GM19455 (cell line): ENCODE measurements at regions not wholly inside any gene's neighbourhood (a gene's known extent, or its start where the extent isn't known, plus 50 kb on each side); places are given as distances from the start of the nearest gene placed in this dataset.

Experiments
- ATAC-seq: cut with Tn5 transposase; IDR thresholded peaks from one replicate; pipeline ENCODE4 v1.9.1; 2021; ENCODE audit not compliant: unreplicated experiment

DNA sequence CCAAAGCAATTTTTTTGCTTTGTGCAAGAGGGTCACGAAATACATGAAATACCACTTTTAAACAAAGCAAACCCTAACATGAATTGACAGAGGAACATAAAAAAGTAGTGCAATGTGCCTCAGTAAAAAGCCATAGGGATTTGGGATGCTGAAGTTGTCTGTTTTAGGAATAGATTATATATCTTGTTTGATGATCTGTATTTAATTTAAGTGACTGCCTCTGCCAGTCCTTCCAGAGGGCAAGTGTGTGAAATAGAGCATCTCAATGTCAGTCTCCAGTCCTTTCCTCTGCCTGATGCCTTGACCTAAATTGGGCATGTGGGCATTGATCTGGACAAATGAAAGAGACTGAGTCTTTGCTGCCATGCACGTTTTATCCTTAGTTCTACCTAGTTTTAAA, 222.8 kb downstream of the PTPRC start:
- ATAC-seq = no peak

DNA sequence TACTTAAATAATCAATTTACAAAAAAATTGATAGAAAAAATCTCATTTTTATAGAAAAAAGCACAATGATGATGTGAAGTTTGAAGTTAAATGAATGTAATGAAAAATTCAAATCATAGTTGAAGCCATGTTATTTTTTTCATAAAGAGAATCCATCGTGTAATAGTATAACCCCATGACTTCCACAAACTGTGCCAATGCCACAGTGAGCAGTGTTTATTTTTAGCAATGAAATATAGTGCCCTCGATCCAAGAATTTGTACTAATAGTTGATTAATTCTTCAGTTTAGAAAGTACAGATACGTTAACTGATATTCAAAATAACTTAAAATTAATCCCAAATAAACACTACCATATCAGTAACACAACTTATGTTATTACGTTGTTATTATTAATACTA, 225.9 kb downstream of the PTPRC start:
- ATAC-seq = no peak

DNA sequence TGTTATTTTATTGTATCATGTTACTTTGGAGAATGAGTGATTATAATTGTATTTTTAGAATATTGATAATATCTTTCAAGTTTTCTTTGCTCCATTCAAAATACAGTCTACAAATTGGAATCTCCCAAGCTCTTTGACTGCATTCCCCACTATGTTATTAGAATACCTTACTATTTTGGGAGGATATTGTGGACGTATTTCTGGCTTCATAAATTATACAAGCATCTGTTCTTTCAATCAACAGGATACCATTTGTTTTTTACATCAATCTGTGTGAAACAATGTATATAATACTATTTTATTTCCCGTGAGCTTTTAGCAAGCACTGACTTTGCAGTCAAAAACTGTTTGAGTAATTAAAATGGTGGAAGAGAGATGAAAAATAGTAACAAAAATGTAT, 226.5 kb downstream of the PTPRC start:
- no peak for ATAC-seq

DNA sequence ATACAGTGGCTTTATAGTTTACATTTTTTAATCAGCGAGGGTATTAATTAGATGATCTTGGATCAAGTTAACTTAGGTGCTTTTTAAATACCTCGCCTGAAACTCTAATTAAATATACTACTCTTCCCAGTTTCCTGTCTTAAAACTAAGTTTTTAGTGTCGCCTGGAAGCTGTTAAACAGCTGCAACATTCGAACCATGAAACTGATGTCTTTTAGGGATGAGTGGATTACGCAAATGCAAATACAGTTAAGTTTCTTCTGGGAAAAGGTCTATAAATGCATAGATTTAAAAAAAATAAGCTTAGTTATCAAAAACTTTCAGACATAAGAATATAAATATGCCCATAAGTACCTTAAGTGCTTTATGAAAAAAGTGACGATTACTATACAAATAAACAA, 228.3 kb downstream of the PTPRC start:
- no peak for ATAC-seq

DNA sequence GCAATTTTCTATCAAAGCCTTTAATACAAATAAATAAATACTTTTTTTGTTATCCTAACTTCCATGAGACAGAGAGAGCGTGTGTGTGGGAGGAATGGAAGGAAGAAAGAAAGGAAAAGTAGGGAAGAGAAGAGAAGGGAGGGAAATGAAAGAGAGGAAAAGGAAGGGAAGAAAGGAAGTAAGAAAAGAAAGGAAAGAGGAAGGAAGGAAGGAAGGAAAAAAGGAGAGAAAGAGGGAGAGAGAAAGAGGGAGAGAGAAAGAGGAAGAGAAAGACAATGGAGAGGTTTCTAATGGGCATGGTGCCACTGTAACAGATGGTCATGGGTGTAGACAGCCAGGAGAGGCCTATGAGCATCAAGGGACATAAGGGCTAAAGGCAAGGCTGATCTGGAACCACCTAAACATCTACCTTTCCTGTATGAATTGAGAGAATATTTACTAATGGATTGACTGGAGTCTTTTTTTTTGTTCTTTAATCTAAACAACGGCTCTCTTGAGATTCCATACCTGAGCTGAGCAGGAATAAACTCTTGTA, 234.9 kb downstream of the PTPRC start:
- ATAC-seq = no peak

DNA sequence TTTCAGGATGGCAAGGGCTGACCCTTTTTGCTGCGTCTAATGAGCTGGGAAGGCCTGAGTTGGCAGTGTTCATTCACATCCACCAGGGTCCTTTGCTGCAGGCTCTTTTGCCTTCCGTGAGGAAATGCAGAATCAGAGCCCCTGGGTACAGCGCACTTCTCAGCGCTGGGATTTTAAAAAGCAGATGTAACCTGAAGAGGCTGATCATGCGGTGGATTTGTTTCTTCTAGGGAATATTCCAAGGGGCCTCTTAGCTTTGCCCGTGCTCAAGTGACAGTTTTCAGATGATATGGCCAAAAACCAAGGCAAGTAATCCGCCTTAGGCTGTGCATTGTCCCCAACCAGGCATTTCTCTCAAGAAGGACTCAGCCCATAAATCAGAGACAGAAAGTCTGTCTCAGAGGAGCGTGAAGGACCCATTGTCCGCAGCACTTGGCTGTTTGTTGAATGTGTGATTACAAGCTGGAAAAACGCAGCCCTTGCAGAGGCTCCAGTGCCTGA, 237.6 kb downstream of the PTPRC start:
- ATAC-seq = no peak

DNA sequence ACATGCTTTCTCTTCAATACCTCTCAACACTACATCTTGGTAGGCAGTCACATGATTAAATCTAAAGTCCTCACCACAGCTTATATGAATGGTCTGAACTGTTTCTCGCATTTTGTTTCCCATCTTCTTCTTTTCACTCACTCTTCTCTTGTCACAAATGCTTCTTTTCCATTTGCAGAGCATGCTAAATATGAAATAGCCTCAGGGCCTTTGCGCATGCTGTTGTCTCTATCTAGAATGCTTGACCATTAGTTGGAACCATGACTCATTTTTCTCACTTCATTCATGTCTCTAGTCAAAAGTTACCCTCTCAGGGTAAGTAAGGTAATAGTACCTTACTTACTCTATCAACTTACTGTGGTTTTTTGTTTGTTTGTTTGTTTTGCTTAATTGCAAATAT, 239.7 kb downstream of the PTPRC start:
- no peak for ATAC-seq

DNA sequence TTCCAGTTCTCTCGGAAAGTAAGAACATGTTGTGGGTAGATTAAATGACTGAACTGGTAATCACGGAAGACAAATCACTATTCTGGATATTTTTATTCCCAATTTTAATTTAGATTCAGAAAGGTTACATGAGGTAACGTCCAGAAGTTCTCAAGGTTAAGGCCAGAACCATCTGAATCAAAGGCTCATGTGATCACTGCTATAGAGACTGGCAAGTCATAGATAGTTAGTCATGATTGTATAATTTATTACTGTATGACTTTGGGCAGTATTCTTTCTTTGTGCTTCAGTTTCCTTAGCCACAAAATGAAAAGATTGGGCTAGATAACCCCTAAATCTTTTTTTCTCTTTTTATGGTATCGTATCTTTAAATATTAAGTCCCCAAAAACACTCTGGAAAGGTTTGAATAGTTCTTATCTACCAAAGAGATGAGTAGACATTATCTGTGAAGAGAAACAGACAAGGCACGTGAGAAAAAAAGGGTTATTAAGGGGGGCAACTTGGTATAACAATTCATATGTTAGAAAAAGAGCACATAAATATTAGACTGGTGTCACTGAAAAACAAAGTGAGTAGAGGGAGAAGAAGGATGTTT, 241.0 kb downstream of the PTPRC start:
- ATAC-seq = no peak

DNA sequence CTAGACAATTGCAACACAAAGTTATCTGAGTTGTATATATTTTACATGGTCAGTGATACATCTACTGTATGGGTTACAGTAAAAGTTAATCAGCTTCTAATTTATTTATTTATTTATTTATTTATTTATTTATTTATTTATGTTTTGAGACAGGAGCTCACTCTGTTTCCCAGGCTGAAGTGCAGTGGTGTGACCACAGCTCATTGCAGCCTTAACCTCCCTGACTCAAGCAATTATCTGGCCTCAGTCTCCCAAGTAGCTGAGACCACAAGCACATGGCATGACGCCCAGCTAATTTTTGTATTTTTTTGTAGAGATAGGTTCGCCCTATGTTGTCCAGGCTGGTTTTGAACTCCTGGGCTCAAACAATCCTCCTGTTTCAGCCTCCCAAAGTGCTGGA, 241.6 kb downstream of the PTPRC start:
- no peak for ATAC-seq

DNA sequence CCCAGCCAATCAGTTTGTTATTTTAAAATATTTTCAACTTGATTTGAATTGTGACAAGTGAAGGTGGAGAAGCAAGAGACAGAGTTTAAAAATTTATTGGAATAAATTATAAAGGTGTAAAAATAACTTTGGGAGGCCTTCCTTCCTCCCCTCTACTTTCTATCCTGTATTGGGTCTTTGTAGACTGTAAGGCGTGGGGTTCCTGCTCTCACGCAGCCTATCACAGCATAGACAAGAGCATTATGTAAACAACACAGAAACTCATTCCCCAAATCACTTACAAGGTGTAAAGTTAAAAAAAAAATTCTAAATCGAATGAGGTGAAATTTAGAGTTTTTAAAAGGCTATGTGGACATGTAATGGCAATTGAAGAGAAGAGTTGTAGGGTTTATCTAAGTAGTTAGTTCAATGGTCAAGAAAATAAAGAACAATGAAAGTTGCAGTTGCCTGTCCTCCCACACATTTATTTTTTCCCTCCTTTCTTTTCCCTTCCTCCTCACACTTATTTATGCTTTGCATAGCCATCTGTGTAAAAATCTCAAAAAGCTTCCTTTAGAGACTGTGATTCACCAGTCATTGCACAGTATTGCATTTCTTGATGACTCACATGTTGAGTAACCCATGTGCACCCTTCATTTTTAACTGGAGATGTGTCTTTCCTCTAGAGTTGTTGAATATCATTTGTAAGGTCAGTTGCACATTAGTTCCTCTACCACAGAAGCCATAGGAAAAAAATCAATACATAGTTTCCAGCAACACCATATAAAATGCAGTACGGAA, 242.2 kb downstream of the PTPRC start:
- no peak for ATAC-seq

DNA sequence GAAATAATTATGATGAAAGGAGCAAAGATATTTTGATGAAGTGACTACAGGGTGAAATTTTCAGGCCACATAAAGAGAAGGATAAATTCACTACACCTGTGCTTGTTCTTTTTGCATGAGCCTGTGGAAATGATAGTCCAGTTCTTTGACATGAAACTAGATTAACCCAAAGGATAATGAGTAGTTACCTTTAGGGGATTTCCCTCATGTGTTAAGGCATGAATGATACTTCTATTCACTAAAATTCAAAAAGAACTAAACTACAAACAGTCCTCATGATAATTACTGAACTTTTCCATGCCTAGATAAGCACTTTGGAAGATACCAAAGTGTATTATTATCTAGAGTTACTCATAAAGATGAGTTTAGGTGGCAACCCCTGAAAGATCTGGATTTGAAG, 244.3 kb downstream of the PTPRC start:
- no peak for ATAC-seq

DNA sequence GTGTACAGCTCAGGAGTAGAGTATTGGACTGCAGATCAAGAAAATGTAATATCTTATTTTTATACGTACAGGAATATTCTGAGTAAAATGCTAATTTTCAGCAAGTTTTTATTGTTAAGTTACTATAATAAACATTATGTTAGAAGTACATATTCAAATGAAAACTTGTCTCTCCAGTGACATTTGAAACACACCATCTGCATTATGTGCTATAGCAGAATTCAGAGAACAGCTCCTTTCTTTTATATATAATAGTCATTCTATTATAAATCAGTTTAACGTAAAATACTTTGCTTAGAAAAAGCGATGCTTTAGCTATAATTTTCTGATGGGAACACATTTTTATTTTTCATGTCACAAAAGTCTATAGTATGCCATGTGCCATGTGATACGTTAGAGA, 249.0 kb downstream of the PTPRC start:
- ATAC-seq = no peak

DNA sequence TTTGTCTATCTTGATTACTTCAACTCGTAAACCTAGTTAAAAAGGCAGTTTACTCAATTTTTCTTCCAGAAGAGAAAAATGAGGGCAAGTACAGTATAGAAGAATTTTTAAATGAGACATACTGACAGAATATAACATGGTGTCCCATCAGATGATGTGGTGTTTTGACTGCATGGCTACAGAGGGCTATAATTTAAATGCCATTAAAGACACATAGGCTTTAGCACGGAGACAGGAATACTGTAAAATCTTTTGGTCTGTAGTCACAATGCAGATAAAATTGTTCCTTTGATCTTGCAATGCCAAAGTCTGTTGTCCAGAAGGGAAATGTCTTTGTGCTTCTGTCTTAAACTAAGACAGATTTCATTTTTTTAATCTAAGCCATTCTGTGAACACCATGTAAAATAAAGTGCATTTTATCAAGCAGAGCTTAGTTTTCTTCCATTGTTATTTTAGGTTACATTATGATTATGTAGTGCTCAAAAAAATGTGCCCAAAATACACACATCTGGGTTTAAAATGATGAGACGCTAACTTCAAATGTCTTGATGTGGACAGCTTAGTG, 249.6 kb downstream of the PTPRC start:
- no peak for ATAC-seq

DNA sequence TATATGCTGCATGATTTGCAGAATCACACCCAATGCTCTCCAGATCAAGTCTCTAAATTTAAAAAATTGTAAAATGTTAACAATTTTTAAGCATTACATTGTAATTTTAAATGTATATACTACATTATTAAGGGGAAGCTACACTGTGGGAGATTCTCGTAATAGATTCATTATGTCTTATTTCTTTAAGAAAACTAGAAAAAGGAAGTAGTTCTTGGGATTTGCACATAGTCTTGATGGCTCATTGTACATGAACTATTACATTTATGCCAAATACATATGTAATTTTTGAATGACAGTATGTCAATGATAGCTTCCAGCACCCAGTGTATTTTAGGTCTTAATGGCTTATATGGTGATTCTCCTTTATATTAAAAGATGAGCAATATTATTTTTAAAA, 250.3 kb downstream of the PTPRC start:
- no peak for ATAC-seq

DNA sequence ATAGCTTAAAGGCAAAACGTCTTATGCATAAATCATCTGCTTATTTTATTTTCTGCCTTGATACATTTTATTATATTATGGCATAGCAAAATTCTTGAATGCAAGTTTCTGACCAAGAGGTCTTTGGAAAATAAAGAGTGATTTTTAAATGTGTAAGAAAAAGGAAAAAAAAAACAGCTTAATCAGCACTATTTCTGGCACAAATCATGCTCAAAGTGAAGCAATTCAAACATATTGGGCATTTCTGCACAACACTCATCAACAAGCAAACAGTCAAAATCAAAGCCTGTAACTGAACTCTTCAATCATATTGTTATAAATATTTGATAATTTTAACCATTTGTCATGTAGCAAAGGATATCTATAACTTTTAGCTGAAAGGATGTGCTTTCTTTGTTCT, 250.9 kb downstream of the PTPRC start:
- no peak for ATAC-seq

DNA sequence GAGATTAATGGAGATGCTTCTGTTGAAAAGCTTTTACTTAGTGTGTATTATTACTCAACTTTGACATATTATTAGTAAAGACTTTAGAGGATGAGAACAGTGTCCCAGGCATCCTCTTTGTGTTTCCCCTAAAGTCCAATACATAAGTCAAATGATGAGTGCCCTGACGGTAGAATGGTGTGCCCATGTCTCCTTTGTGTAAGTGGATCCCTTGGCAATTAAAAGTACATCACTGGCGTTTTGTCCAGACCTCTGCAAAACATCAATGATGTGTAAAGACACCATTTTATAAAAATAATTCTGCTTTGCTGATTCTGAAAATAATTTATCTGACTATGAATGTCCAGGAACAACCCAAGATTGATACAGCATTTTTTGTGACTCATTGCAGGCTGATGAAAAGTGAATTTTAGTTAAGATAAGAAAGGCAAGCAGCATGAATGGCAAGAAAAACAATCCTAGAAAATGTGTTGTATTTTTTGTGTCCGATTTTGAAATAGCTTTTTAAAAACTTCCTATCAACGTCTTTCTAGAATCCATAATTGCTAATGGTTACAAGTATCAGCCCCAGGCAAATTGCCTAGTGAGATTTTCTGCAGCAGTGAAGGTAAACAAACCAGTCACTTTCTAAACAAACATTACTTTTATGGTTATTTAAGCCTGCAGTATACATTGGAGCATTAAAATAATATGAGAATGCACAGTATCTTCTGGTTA, 251.5 kb downstream of the PTPRC start:
- no peak for ATAC-seq

DNA sequence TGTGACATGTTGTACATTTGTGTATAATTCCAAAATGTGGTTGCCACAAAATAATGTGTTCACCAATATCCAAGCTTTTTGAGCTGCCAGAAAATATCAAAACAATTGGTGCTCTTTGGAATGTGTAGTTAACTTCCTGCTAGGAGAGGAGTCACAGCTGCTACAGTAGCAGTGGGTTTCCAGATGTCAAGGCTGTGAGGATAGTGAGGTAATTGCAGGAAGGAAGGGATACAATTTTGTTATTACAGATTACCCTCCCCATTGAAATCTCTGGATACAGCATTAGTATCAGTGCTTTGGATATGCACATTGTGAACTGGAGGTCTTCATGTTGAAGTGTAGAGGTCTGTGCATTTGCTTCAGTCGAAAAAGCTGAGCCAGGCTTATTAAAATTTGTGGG, 253.2 kb downstream of the PTPRC start:
- ATAC-seq = no peak

DNA sequence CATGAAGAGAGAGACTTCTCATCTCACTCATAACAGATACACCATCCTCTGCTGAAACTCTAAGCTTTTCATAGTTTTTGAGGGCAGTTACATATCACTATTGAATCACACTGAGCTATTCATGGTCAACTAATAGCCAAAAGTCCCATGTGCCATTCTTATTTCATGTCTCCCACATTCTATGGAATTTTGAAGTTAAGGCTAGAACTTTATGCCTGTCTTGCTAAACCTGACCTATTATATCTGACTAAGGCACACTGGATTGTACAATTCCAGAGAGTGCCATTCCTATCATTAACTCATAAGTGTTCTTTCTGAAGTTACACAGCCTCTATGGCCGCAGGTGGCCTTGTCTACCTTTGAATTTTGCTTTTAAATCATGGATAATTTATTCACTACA, 254.3 kb downstream of the PTPRC start:
- ATAC-seq = no peak

DNA sequence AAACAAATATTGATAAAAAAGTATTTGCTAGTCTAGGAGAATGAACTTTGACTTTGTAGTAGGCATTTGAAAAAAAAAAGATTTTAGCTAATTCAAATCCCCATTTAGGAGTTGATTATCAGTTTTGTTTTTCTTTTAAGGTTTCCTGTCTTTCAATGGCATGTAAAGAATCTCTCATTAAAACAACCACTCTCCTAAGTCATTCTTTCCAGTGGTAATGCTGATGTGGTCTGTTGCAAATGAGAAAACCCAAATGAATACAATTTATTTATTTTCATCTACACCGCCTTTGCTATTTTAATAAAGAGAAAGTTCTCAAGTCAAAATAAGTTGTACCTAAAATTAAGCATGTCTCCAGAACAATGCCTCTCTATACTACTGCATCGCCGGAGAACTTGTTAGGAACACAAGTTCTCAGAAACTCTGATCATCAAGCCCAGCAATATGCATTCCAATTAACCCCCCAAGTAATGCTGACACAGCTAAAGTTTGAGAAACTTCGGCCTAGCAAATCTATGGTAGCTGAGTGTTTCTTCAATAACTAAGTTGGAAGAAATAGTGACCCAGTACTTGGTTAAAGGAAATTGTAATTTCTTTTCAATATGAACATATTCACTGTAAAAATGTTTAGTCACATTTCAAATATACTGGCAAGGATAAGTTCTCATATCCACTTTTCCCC, 255.1 kb downstream of the PTPRC start:
- no peak for ATAC-seq

DNA sequence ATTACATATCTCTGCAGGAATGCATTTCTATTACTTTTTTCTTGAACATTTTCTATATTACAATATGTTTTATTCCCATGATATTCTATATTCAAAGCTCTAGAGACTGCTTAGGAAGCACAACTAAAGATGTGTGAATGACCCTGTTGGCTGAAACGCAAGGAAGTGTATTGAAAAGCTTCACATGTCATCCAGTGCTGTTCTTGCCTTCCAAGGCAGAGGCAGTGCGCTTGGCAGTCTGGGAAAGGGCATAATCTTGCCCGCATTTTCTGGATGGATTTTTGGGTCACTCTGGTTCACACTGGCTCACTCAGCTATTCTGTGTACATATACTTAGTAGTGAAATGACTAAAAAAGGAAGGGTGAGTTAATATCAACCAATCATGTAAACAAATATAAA, 262.4 kb downstream of the PTPRC start:
- no peak for ATAC-seq

DNA sequence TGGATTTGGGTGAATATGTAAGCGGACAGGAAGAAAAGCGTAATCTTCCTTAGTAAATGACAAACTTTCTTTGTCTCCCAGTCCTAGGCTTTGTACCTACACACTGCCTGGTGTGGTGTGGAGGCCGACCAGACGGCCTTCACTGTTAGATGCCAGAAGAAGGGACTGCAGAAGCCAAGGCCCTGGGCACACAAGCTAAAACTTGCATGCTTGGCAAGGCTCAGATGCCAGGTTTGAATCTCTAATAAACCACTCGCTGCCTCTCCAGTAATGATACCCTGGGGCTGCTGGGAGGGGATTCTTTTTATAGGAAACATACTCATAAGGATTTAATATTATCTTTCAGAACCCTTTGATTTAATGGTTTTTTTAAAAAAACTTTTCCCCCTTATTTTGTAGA, 263.8 kb downstream of the PTPRC start:
- ATAC-seq = no peak
